ENCODE measurements at regions not wholly inside any gene's neighbourhood (a gene's known extent, or its start where the extent isn't known, plus 50 kb on each side); places are given as distances from the start of the nearest gene placed in this dataset.
"Not testable (repeated sequence)": the region's sequence is repeated elsewhere in the genome, so short reads cannot be mapped to it uniquely, and the experiment has no call there.

GRCh38 chr11:92050305-92050704 lies 174.3 kb upstream of the FAT3 start:
- peak; percentile 2 for DNase-seq (ENCODE audit: low read depth)
- H3K4me3 ChIP-seq (ENCODE audit: low read length): no peak overlapping the region
- TF ChIP-seq, protein P1, sequence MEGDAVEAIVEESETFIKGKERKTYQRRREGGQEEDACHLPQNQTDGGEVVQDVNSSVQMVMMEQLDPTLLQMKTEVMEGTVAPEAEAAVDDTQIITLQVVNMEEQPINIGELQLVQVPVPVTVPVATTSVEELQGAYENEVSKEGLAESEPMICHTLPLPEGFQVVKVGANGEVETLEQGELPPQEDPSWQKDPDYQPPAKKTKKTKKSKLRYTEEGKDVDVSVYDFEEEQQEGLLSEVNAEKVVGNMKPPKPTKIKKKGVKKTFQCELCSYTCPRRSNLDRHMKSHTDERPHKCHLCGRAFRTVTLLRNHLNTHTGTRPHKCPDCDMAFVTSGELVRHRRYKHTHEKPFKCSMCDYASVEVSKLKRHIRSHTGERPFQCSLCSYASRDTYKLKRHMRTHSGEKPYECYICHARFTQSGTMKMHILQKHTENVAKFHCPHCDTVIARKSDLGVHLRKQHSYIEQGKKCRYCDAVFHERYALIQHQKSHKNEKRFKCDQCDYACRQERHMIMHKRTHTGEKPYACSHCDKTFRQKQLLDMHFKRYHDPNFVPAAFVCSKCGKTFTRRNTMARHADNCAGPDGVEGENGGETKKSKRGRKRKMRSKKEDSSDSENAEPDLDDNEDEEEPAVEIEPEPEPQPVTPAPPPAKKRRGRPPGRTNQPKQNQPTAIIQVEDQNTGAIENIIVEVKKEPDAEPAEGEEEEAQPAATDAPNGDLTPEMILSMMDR (IDR thresholded peaks at IDR 0.05; ENCODE audit: insufficient read depth, low read depth, low read length, missing control alignments): no peak

GRCh38 chr11:92048415-92048814 lies 176.2 kb upstream of the FAT3 start:
- DNase-seq (ENCODE audit: low read depth): peak; percentile 88
- TF ChIP-seq, protein P1 (IDR thresholded peaks at IDR 0.05; ENCODE audit: insufficient read depth, low read depth, low read length, missing control alignments): no peak
- H3K4me3 ChIP-seq (ENCODE audit: low read length): no peak overlapping the region

- no peak overlapping the region for H3K4me3 ChIP-seq (ENCODE audit: low read length)
- no peak for DNase-seq (ENCODE audit: low read depth)
- TF ChIP-seq, protein P1 (IDR thresholded peaks at IDR 0.05; ENCODE audit: insufficient read depth, low read depth, low read length, missing control alignments): no peak
Measured at GRCh38 chr11:92046103-92046502, 178.5 kb upstream of the FAT3 start.

DNA sequence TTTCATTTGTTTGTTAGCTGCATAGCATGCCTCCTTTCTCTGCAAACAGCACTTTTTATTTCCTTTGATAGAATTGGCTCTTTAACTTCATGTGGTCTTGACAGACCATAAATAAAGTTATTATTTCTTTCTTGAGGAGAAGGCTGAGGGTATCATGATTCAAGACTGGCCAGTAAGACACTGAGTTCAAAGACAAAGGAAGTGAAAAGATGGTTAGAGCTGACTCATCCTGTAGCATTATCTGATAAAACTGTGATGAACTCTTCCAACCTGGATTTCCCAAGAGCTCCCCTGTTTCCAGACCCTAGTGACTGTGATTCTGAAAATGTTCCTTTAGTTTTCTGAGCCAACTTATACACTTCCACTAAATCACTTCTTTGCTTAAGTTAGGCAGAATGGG lies 179.3 kb upstream of the FAT3 start:
- H3K4me3 ChIP-seq (ENCODE audit: low read length): no peak overlapping the region
- peak; percentile 3 for DNase-seq (ENCODE audit: low read depth)
- TF ChIP-seq, protein P1 (IDR thresholded peaks at IDR 0.05; ENCODE audit: insufficient read depth, low read depth, low read length, missing control alignments): no peak

GRCh38 chr11:92035488-92035887 lies 189.1 kb upstream of the FAT3 start:
- H3K4me3 ChIP-seq (ENCODE audit: low read length): no peak overlapping the region
- TF ChIP-seq, protein P1 (IDR thresholded peaks at IDR 0.05; ENCODE audit: insufficient read depth, low read depth, low read length, missing control alignments): no peak
- peak; percentile 84 for DNase-seq (ENCODE audit: low read depth)

- not testable (repeated sequence) for H3K4me3 ChIP-seq (ENCODE audit: low read length); DNase-seq (ENCODE audit: low read depth)
Measured at GRCh38 chr11:92027136-92027535, 197.5 kb upstream of the FAT3 start.

GRCh38 chr11:92026664-92027063 lies 198.0 kb upstream of the FAT3 start:
- DNase-seq (ENCODE audit: low read depth): no peak
- no peak overlapping the region for H3K4me3 ChIP-seq (ENCODE audit: low read length)
- TF ChIP-seq, protein P1 (IDR thresholded peaks at IDR 0.05; ENCODE audit: insufficient read depth, low read depth, low read length, missing control alignments): no peak

All from epithelial cell of esophagus (primary cell).